Smooth muscle cell (in vitro differentiated cells): ENCODE measurements at regions not wholly inside any gene's neighbourhood (a gene's known extent, or its start where the extent isn't known, plus 50 kb on each side); places are given as distances from the start of the nearest gene placed in this dataset.

Experiments used
- DNase-seq: peaks from one replicate; lab custom pipeline; 2025; ENCODE audit not compliant: unreplicated experiment; lab: John Stamatoyannopoulos, UW
- H2AFZ ChIP-seq: fragments of 200-600 bp; sonication (generic); 2 replicates; pipeline ENCODE4 v1.6.0; 2016; ENCODE audit warnings: antibody characterized with exemption, low read depth, mild to moderate bottlenecking
- H3F3A ChIP-seq: fragments of 200-600 bp; sonication (generic); 2 replicates; pipeline ENCODE4 v1.6.0; 2017; ENCODE audit warnings: antibody characterized with exemption, low read depth
- H3K27ac ChIP-seq: fragments of 200-600 bp; sonication (generic); 2 replicates; pipeline ENCODE4 v1.5.1; 2016; ENCODE audit warnings: low read depth, mild to moderate bottlenecking
- H3K27me3 ChIP-seq: fragments of 200-600 bp; sonication (generic); 2 replicates; pipeline ENCODE4 v1.6.1; 2016; ENCODE audit warnings: low read depth, mild to moderate bottlenecking
- H3K36me3 ChIP-seq: fragments of 200-600 bp; sonication (generic); 2 replicates; pipeline ENCODE4 v1.5.1; 2016; ENCODE audit warnings: low read depth
- H3K4me1 ChIP-seq: fragments of 200-600 bp; sonication (generic); 2 replicates; pipeline ENCODE4 v1.5.1; 2016; ENCODE audit warnings: low read depth
- H3K4me2 ChIP-seq: fragments of 200-600 bp; sonication (generic); 2 replicates; pipeline ENCODE4 v1.6.0; 2016; ENCODE audit warnings: mild to moderate bottlenecking
- H3K4me3 ChIP-seq: fragments of 200-600 bp; sonication (generic); 2 replicates; pipeline ENCODE4 v1.5.1; 2016; ENCODE audit warnings: mild to moderate bottlenecking
- H3K79me2 ChIP-seq: fragments of 200-600 bp; sonication (generic); 2 replicates; pipeline ENCODE4 v1.6.0; 2016; ENCODE audit warnings: low read depth, mild to moderate bottlenecking
- H3K9ac ChIP-seq: fragments of 200-600 bp; sonication (generic); 2 replicates; pipeline ENCODE4 v1.6.0; 2016; ENCODE audit warnings: low read depth
- H3K9me3 ChIP-seq: fragments of 200-600 bp; sonication (generic); replicated peaks from 2 replicates; pipeline ENCODE4 v1.5.1; 2016; ENCODE audit warnings: low read depth
- H4K20me1 ChIP-seq: fragments of 200-600 bp; sonication (generic); 2 replicates; pipeline ENCODE4 v1.6.0; 2016; ENCODE audit warnings: low read depth
- CTCF ChIP-seq: fragments of 200-600 bp; sonication (generic); IDR thresholded peaks from 2 replicates; pipeline ENCODE4 v1.5.1; 2017; ENCODE audit warnings: borderline replicate concordance, mild to moderate bottlenecking, antibody characterized with exemption; ENCODE audit not compliant: insufficient read depth, poor library complexity, severe bottlenecking
- WGBS: methylation state at CpG from one replicate; pipeline ENCODE4 v1.1.7; 2016; ENCODE audit warnings: low lambda C conversion rate; 5-methylcytosine and 5-hydroxymethylcytosine counted together

GRCh38 chr3:148464246-148464645, 233.5 kb upstream of the AGTR1 start:
- DNase-seq: no peak
- H3K9ac ChIP-seq: no peak overlapping the region
- no peaks in the 10 kb centered on the region for H3K79me2 ChIP-seq
- H3K27me3 ChIP-seq: no peaks in the 10 kb centered on the region
- TF ChIP-seq CTCF: no peak
- WGBS: 82% methylated on average over 2 of the region's 2 CpGs
- no peaks in the 10 kb centered on the region for H3F3A ChIP-seq
- no peaks in the 10 kb centered on the region for H3K36me3 ChIP-seq
- no peak overlapping the region for H3K4me3 ChIP-seq
- H3K27ac ChIP-seq: no peak overlapping the region
- H3K4me2 ChIP-seq: no peak overlapping the region
- H3K9me3 ChIP-seq: no peaks in the 10 kb centered on the region
- H2AFZ ChIP-seq: no peak overlapping the region
- no peaks in the 10 kb centered on the region for H4K20me1 ChIP-seq
- H3K4me1 ChIP-seq: no peaks in the 10 kb centered on the region

GRCh38 chr3:148466143-148466542, 231.6 kb upstream of the AGTR1 start:
- H3F3A ChIP-seq: no peaks in the 10 kb centered on the region
- no peaks in the 10 kb centered on the region for H3K79me2 ChIP-seq
- H3K4me3 ChIP-seq: no peak overlapping the region
- H3K27ac ChIP-seq: no peak overlapping the region
- H3K9me3 ChIP-seq: no peaks in the 10 kb centered on the region
- no peaks in the 10 kb centered on the region for H4K20me1 ChIP-seq
- peak overlapping the region; percentile 1 for H2AFZ ChIP-seq
- no peaks in the 10 kb centered on the region for H3K27me3 ChIP-seq
- no peak overlapping the region for H3K4me2 ChIP-seq
- H3K4me1 ChIP-seq: no peaks in the 10 kb centered on the region
- H3K9ac ChIP-seq: no peak overlapping the region
- no peak for TF ChIP-seq CTCF
- WGBS: 21% methylated on average over 2 of the region's 2 CpGs
- no peaks in the 10 kb centered on the region for H3K36me3 ChIP-seq
- no peak for DNase-seq

- no peak overlapping the region for H2AFZ ChIP-seq
Measured at GRCh38 chr3:148466980-148467740, 230.5 kb upstream of the AGTR1 start.

More at GRCh38 chr3:148466980-148467740, 230.5 kb upstream of the AGTR1 start:
- Histone ChIP-seq H3K4me3 (no peak overlapping the region), H3K27me3 (no peaks in the 10 kb centered on the region), H3K9me3 (no peaks in the 10 kb centered on the region), H3K27ac (no peak overlapping the region), H3K4me2 (no peak overlapping the region), H3K9ac (no peak overlapping the region), H3F3A (no peaks in the 10 kb centered on the region), H3K79me2 (no peaks in the 10 kb centered on the region), H3K4me1 (no peaks in the 10 kb centered on the region), H4K20me1 (no peaks in the 10 kb centered on the region), H3K36me3 (no peaks in the 10 kb centered on the region)
- no peak for DNase-seq
- no peak for TF ChIP-seq CTCF
